ENCODE measurements at regions not wholly inside any gene's neighbourhood (a gene's known extent, or its start where the extent isn't known, plus 50 kb on each side); places are given as distances from the start of the nearest gene placed in this dataset.

- WGBS, 2 experiments (ENCODE audit: insufficient coverage in 1 of 2, insufficient read length in 1 of 2) = 86 to 90% methylated on average over 9 to 10 of the region's 10 CpGs
- H3K36me3 Mint-ChIP-seq (ENCODE audit: low read depth) = no peaks in the 10 kb centered on the region
- no peak overlapping the region for H3K27ac Mint-ChIP-seq
- no peaks in the 10 kb centered on the region for H3K36me3 ChIP-seq (ENCODE audit: control insufficient read depth, insufficient read depth, low read length)
- no peak overlapping the region for H3K4me3 ChIP-seq (ENCODE audit: low read length)
- DNase-seq = no peak
- H3K9me3 Mint-ChIP-seq = peaks cover 2% of the 10 kb centered on the region
- H3K27me3 ChIP-seq (ENCODE audit: control insufficient read depth, insufficient read depth, low read length, poor library complexity, severe bottlenecking) = no peaks in the 10 kb centered on the region
- peaks cover 8% of the 10 kb centered on the region for H3K4me1 Mint-ChIP-seq
- H3K27me3 Mint-ChIP-seq (ENCODE audit: insufficient read depth) = peaks cover 17% of the 10 kb centered on the region
- TF ChIP-seq CTCF (conservative IDR thresholded peaks at IDR 0.05) = no peak
- peaks cover 3% of the 10 kb centered on the region for H3K9me3 ChIP-seq (ENCODE audit: control insufficient read depth, low read length)
- H3K9ac ChIP-seq (ENCODE audit: extremely low read depth, low read length, poor library complexity, severe bottlenecking) = no peak overlapping the region
- H3K4me1 ChIP-seq (ENCODE audit: control insufficient read depth, insufficient read depth, low read length) = no peaks in the 10 kb centered on the region
- no peak overlapping the region for H3K27ac ChIP-seq (ENCODE audit: low read depth, low read length)
- H3K4me3 Mint-ChIP-seq = no peak overlapping the region
These were observed 104.3 kb upstream of the FOXF1 start for GRCh38 chr16:86406056-86406455.

DNA sequence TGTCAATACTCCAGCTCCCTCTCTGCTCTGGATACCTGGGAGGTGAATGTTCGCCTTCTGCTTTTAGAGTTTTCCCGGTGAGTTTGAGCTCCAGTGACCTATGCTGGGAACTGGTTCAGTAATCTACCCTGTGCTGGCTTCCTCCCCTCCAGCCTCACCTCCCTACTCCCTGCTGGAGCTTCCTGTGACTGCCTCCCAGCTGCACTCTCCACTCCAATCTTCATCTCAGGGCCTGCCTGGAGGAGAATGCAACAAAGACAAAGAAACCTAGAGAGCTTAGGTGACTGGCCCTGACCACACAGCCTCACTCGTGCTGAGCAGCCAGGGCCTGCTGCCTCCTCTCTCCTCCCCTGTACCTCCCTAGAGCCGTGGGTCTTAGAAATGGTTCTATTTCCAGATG lies 101.6 kb upstream of the FOXF1 start:
- 29 to 62% methylated on average over 1 to 4 of the region's 4 CpGs for WGBS, 2 experiments (ENCODE audit: insufficient coverage in 1 of 2, insufficient read length in 1 of 2)
- no peak for DNase-seq
- Histone ChIP-seq H3K27me3 (ENCODE audit: control insufficient read depth, insufficient read depth, low read length, poor library complexity, severe bottlenecking) (no peaks in the 10 kb centered on the region), H3K27ac (ENCODE audit: low read depth, low read length) (no peak overlapping the region), H3K4me3 (ENCODE audit: low read length) (no peak overlapping the region), H3K4me1 (ENCODE audit: control insufficient read depth, insufficient read depth, low read length) (no peaks in the 10 kb centered on the region), H3K36me3 (ENCODE audit: control insufficient read depth, insufficient read depth, low read length) (no peaks in the 10 kb centered on the region), H3K9me3 (ENCODE audit: control insufficient read depth, low read length) (peaks cover 8% of the 10 kb centered on the region), H3K9ac (ENCODE audit: extremely low read depth, low read length, poor library complexity, severe bottlenecking) (no peak overlapping the region)
- peaks cover 2% of the 10 kb centered on the region for H3K4me1 Mint-ChIP-seq
- peaks cover 20% of the 10 kb centered on the region for H3K9me3 Mint-ChIP-seq
- TF ChIP-seq CTCF (conservative IDR thresholded peaks at IDR 0.05) = no peak
- no peak overlapping the region for H3K27ac Mint-ChIP-seq
- no peaks in the 10 kb centered on the region for H3K36me3 Mint-ChIP-seq (ENCODE audit: low read depth)
- H3K4me3 Mint-ChIP-seq = no peak overlapping the region
- H3K27me3 Mint-ChIP-seq (ENCODE audit: insufficient read depth) = peaks cover 12% of the 10 kb centered on the region

GRCh38 chr16:86410081-86410480 lies 100.2 kb upstream of the FOXF1 start:
- H3K9me3 ChIP-seq (ENCODE audit: control insufficient read depth, low read length) = peaks cover 8% of the 10 kb centered on the region
- no peaks in the 10 kb centered on the region for H3K36me3 ChIP-seq (ENCODE audit: control insufficient read depth, insufficient read depth, low read length)
- H3K27ac Mint-ChIP-seq = no peak overlapping the region
- no peak overlapping the region for H3K4me3 Mint-ChIP-seq
- peaks cover 11% of the 10 kb centered on the region for H3K27me3 Mint-ChIP-seq (ENCODE audit: insufficient read depth)
- H3K27me3 ChIP-seq (ENCODE audit: control insufficient read depth, insufficient read depth, low read length, poor library complexity, severe bottlenecking) = no peaks in the 10 kb centered on the region
- 78% methylated on average over 2 of the region's 2 CpGs; no CpG with 5 or more reads in 1 of the 2 experiments for WGBS, 2 experiments (ENCODE audit: insufficient coverage in 1 of 2, insufficient read length in 1 of 2)
- no peak overlapping the region for H3K4me3 ChIP-seq (ENCODE audit: low read length)
- DNase-seq = no peak
- H3K9me3 Mint-ChIP-seq = peaks cover 20% of the 10 kb centered on the region
- H3K27ac ChIP-seq (ENCODE audit: low read depth, low read length) = peak overlapping the region; percentile 3
- TF ChIP-seq CTCF (conservative IDR thresholded peaks at IDR 0.05) = no peak
- H3K9ac ChIP-seq (ENCODE audit: extremely low read depth, low read length, poor library complexity, severe bottlenecking) = no peak overlapping the region
- H3K36me3 Mint-ChIP-seq (ENCODE audit: low read depth) = no peaks in the 10 kb centered on the region
- no peaks in the 10 kb centered on the region for H3K4me1 ChIP-seq (ENCODE audit: control insufficient read depth, insufficient read depth, low read length)
- H3K4me1 Mint-ChIP-seq = no peaks in the 10 kb centered on the region

Data from endodermal cell (in vitro differentiated cells).